ENCODE measurements at regions not wholly inside any gene's neighbourhood (a gene's known extent, or its start where the extent isn't known, plus 50 kb on each side); places are given as distances from the start of the nearest gene placed in this dataset.

DNA sequence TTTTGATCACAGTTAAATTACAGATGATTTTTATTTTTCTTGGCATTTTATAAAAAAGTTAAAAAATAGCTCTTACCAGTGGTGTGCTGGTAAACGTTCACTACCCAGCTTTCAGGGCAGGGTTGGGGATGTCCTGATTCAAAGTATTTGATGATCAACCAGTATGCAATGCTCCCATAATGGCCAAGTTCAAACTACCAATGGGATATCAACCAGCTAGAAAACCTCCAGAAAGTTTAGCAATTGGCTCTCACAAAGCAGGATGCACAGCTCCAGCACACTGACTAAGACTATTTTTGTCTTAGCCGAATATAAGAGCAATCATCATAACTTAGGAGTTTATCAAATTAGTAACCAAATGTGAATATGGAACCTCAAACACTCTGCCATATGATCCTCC is 108.0 kb upstream of the PDE5A start:
- H3K9me3 ChIP-seq, result no peaks in the 10 kb centered on the region
- peaks cover 13% of the 10 kb centered on the region for H3K4me1 ChIP-seq
- intact Hi-C loops (cut with DNase I), result no loop called here
- DNase-seq (ENCODE audit: extremely low spot score in 2 of 2), result no peak
- H3K27me3 ChIP-seq, result no peaks in the 10 kb centered on the region
- H3K4me3 ChIP-seq, result no peak overlapping the region
- no peak overlapping the region for H3K27ac ChIP-seq
- no peaks in the 10 kb centered on the region for H3K36me3 ChIP-seq
- TF ChIP-seq, protein P1, sequence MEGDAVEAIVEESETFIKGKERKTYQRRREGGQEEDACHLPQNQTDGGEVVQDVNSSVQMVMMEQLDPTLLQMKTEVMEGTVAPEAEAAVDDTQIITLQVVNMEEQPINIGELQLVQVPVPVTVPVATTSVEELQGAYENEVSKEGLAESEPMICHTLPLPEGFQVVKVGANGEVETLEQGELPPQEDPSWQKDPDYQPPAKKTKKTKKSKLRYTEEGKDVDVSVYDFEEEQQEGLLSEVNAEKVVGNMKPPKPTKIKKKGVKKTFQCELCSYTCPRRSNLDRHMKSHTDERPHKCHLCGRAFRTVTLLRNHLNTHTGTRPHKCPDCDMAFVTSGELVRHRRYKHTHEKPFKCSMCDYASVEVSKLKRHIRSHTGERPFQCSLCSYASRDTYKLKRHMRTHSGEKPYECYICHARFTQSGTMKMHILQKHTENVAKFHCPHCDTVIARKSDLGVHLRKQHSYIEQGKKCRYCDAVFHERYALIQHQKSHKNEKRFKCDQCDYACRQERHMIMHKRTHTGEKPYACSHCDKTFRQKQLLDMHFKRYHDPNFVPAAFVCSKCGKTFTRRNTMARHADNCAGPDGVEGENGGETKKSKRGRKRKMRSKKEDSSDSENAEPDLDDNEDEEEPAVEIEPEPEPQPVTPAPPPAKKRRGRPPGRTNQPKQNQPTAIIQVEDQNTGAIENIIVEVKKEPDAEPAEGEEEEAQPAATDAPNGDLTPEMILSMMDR (IDR thresholded peaks at IDR 0.05), result no peak
- TF ChIP-seq POLR2AphosphoS5 (IDR thresholded peaks at IDR 0.05; ENCODE audit: insufficient read depth in 1 of 2, low read depth in 1 of 2), result no peak
- no peak for TF ChIP-seq POLR2A (IDR thresholded peaks at IDR 0.05)

- Histone ChIP-seq H3K9me3 (no peaks in the 10 kb centered on the region), H3K27ac (peak overlapping the region; percentile 67)
Observed at GRCh38 chr4:119735165-119735651, 106.6 kb upstream of the PDE5A start.

GRCh38 chr4:119733431-119733830 is 104.8 kb upstream of the PDE5A start:
- peaks cover 30% of the 10 kb centered on the region for H3K4me1 ChIP-seq
- DNase-seq (ENCODE audit: extremely low spot score in 2 of 2), result no peak
- no peaks in the 10 kb centered on the region for H3K36me3 ChIP-seq
- H3K4me3 ChIP-seq, result no peak overlapping the region
- H3K27ac ChIP-seq, result no peak overlapping the region
- intact Hi-C loops (cut with DNase I), result no loop called here
- TF ChIP-seq, protein P1 (IDR thresholded peaks at IDR 0.05), result no peak
- no peak for TF ChIP-seq POLR2A (IDR thresholded peaks at IDR 0.05)
- no peaks in the 10 kb centered on the region for H3K27me3 ChIP-seq
- no peaks in the 10 kb centered on the region for H3K9me3 ChIP-seq

More at GRCh38 chr4:119735165-119735651, 106.6 kb upstream of the PDE5A start:
- Histone ChIP-seq H3K36me3 (no peaks in the 10 kb centered on the region), H3K27me3 (no peaks in the 10 kb centered on the region), H3K4me1 (peaks cover 24% of the 10 kb centered on the region), H3K4me3 (no peak overlapping the region)
- DNase-seq (ENCODE audit: extremely low spot score in 2 of 2), result no peak
- intact Hi-C loops (cut with DNase I), result no loop called here
- TF ChIP-seq, protein P1 (IDR thresholded peaks at IDR 0.05), result no peak
- no peak for TF ChIP-seq POLR2A (IDR thresholded peaks at IDR 0.05)
- no peak for TF ChIP-seq POLR2AphosphoS5 (IDR thresholded peaks at IDR 0.05; ENCODE audit: insufficient read depth in 1 of 2, low read depth in 1 of 2)

- intact Hi-C loops (cut with DNase I), result no loop called here
- TF ChIP-seq, protein P1 (IDR thresholded peaks at IDR 0.05), result no peak
- no peak for TF ChIP-seq POLR2A (IDR thresholded peaks at IDR 0.05)
- no peak for DNase-seq (ENCODE audit: extremely low spot score in 2 of 2)
- H3K36me3 ChIP-seq, result no peaks in the 10 kb centered on the region
- H3K27ac ChIP-seq, result peak overlapping the region; percentile 33
- peaks cover 30% of the 10 kb centered on the region for H3K4me1 ChIP-seq
- H3K27me3 ChIP-seq, result no peaks in the 10 kb centered on the region
- no peak overlapping the region for H3K4me3 ChIP-seq
- no peaks in the 10 kb centered on the region for H3K9me3 ChIP-seq
Observed at GRCh38 chr4:119731778-119732177, 103.2 kb upstream of the PDE5A start.

DNA sequence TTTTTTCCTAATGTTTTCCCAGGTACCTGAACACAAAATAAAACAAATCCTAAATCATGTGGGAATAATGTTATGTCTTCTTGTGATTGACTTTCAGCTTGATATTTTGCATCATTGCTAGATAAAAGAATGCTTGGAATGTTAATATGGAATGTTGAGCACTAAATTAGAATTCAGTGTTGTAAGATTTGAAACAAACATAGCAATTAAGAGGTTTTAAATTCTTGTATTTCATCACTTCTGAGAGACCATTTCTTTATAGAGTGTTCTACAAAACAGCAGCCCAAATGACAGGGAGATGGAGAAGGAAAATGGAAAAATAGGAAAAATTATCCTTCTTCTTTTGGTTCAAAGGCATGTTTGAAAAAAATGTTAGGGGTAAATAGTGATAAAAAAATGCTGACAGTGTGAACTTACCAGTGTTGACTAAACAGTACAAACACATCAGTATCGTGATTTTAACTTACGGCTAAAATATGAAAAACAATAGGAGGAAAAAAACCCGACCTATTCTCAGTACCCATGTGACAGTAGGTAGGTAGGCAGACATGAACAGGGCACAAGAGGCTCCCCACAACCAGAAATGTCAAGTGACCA is 102.6 kb upstream of the PDE5A start:
- Histone ChIP-seq H3K27ac (peak overlapping the region; percentile 33), H3K4me3 (no peak overlapping the region), H3K36me3 (no peaks in the 10 kb centered on the region), H3K4me1 (peaks cover 30% of the 10 kb centered on the region), H3K9me3 (no peaks in the 10 kb centered on the region), H3K27me3 (no peaks in the 10 kb centered on the region)
- DNase-seq (ENCODE audit: extremely low spot score in 2 of 2), result no peak
- TF ChIP-seq, protein P1 (IDR thresholded peaks at IDR 0.05), result no peak
- TF ChIP-seq POLR2A (IDR thresholded peaks at IDR 0.05) (no peak), POLR2AphosphoS5 (IDR thresholded peaks at IDR 0.05; ENCODE audit: insufficient read depth in 1 of 2, low read depth in 1 of 2) (no peak)
- intact Hi-C loops (cut with DNase I), result no loop called here

Data from vagina (tissue), 2 donors.